ENCODE measurements at regions not wholly inside any gene's neighbourhood (a gene's known extent, or its start where the extent isn't known, plus 50 kb on each side); places are given as distances from the start of the nearest gene placed in this dataset.

- ChIA-PET POLR2A (ENCODE audit: unreplicated experiment) (no interaction called here), CTCF (no interaction called here)
- DNase-seq (no peak), ATAC-seq (no peak)
- peaks cover 24% of the 10 kb centered on the region; the same call in 1 of the 2 replicates for H3K4me1 ChIP-seq (ENCODE audit: insufficient read depth, low read length)
- no peaks in the 10 kb centered on the region for H3K36me3 ChIP-seq (ENCODE audit: low read depth, low read length)
- H3K79me2 ChIP-seq (ENCODE audit: low read length): no peaks in the 10 kb centered on the region
- H3K9me2 ChIP-seq (replicated peaks; ENCODE audit: low read length): no peaks in the 10 kb centered on the region
- H3K4me2 ChIP-seq (ENCODE audit: low read length): no peak overlapping the region
- no TSS peak for BruUV-seq (replicated peaks)
- H3F3A ChIP-seq (ENCODE audit: low read length, unreplicated experiment): no peaks in the 10 kb centered on the region
- no peak overlapping the region for H2AFZ ChIP-seq (ENCODE audit: low read length)
- H3K27ac ChIP-seq (ENCODE audit: low read length): no peak overlapping the region
- H3K4me3 ChIP-seq (ENCODE audit: low read length): no peak overlapping the region
- intact Hi-C loops (cut with micrococcal nuclease): no loop called here
- no peak overlapping the region for H3K9ac ChIP-seq (ENCODE audit: low read length)
- no peaks in the 10 kb centered on the region for H3K9me3 ChIP-seq (ENCODE audit: low read length)
- no peaks in the 10 kb centered on the region for H3K27me3 ChIP-seq (ENCODE audit: low read length)
- no peaks in the 10 kb centered on the region for H4K20me1 ChIP-seq (ENCODE audit: low read length)
- TF ChIP-seq EZH2phosphoT487 (IDR thresholded peaks at IDR 0.05; ENCODE audit: borderline replicate concordance, low read length) (no peak), EZH2 (IDR thresholded peaks at IDR 0.05; ENCODE audit: low read length, unreplicated experiment) (no peak), CTCF (conservative IDR thresholded peaks at IDR 0.05; ENCODE audit: low read depth, low read length) (no peak)
Measured at GRCh38 chr3:4897765-4898453, 81.3 kb upstream of the BHLHE40 start.

DNA sequence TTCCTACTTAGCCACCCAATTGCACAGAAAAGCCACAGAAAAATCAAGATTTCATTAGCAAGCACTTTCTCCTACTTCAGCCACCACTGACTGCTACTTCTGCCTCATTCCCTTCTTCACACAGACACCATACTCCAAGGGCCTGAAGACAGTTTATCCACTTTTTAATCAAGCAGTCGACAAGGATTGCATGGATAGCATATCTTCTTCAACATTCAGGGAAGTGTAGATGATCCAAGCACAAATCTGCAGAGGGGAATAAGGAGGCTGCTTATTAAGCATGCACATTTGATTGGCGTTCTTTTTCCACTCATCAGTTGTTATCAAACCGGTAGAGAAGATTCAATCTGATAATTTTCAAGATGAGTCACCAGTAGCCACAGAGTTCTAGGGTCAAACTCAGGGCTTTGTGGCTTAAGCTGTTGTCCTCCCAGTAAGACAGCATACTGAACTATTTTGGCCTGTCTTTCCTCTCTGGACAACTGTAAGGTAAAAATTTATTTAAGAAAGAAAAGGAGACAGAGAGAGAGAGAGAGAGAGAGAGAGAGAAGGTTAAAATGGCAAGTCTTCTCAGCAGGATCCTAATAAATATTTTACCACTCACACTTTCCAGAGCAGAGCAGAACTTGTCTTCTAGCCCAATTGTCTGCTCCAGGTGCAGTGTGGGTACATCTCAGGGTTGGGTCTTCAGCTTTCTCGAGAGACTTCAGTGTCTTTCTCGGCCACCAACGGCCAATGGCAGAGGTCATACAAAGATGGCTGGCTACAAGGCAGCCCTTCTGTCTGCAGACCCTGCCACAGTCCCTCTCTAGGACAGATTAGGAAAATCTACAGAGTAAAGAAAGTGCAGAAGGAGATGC is 80.6 kb upstream of the BHLHE40 start:
- TF ChIP-seq EZH2phosphoT487 (IDR thresholded peaks at IDR 0.05; ENCODE audit: borderline replicate concordance, low read length): no peak
- no peak for TF ChIP-seq CTCF (conservative IDR thresholded peaks at IDR 0.05; ENCODE audit: low read depth, low read length)
- no peak for TF ChIP-seq EZH2 (IDR thresholded peaks at IDR 0.05; ENCODE audit: low read length, unreplicated experiment)
- peak overlapping the region; percentile 8; the same call in 1 of the 2 replicates for H3K27ac ChIP-seq (ENCODE audit: low read length)
- no peak overlapping the region for H3K4me3 ChIP-seq (ENCODE audit: low read length)
- H4K20me1 ChIP-seq (ENCODE audit: low read length): no peaks in the 10 kb centered on the region
- CTCF ChIA-PET: no interaction called here
- H3K9me2 ChIP-seq (replicated peaks; ENCODE audit: low read length): no peaks in the 10 kb centered on the region
- H3K9ac ChIP-seq (ENCODE audit: low read length): no peak overlapping the region
- no TSS peak for BruUV-seq (replicated peaks)
- H3K4me1 ChIP-seq (ENCODE audit: insufficient read depth, low read length): peaks cover 24% of the 10 kb centered on the region; the same call in 1 of the 2 replicates
- no peaks in the 10 kb centered on the region for H3K9me3 ChIP-seq (ENCODE audit: low read length)
- 0 out of 2 replicates have a peak overlapping the region, but pooled peaks have one; percentile 3 for H3K4me2 ChIP-seq (ENCODE audit: low read length)
- POLR2A ChIA-PET (ENCODE audit: unreplicated experiment): no interaction called here
- H3K79me2 ChIP-seq (ENCODE audit: low read length): no peaks in the 10 kb centered on the region
- peak; percentile 25 for ATAC-seq
- H3K27me3 ChIP-seq (ENCODE audit: low read length): no peaks in the 10 kb centered on the region
- no peak overlapping the region for H2AFZ ChIP-seq (ENCODE audit: low read length)
- intact Hi-C loops (cut with micrococcal nuclease): no loop called here
- no peaks in the 10 kb centered on the region for H3F3A ChIP-seq (ENCODE audit: low read length, unreplicated experiment)
- H3K36me3 ChIP-seq (ENCODE audit: low read depth, low read length): no peaks in the 10 kb centered on the region
- peak; percentile 55 for DNase-seq
